ENCODE measurements at regions not wholly inside any gene's neighbourhood (a gene's known extent, or its start where the extent isn't known, plus 50 kb on each side); places are given as distances from the start of the nearest gene placed in this dataset.

GRCh38 chr3:72475258-72476138 lies 372.7 kb downstream of the SHQ1 start:
- H3K4me2 ChIP-seq (ENCODE audit: insufficient read depth, low read length): no peak overlapping the region
- H3K9me3 ChIP-seq (replicated peaks; ENCODE audit: control insufficient read depth, insufficient read depth, low read length): no peaks in the 10 kb centered on the region
- no peak overlapping the region for H3K9ac ChIP-seq (replicated peaks; ENCODE audit: extremely low read depth, insufficient read depth, low read length)
- no peaks in the 10 kb centered on the region for H3K9me1 ChIP-seq (replicated peaks; ENCODE audit: control insufficient read depth, extremely low read depth, insufficient read depth, low read length)
- H3K27me3 ChIP-seq (ENCODE audit: control insufficient read depth in 2 of 2, insufficient read depth in 2 of 2, low read length in 2 of 2): peaks cover 0 to 12% of the 10 kb centered on the region in 2 experiments
- POLR2A ChIA-PET: no interaction called here
- no peak overlapping the region for H2AFZ ChIP-seq (ENCODE audit: low read depth, low read length)
- H3K27ac ChIP-seq (ENCODE audit: insufficient read depth, low read depth, low read length): no peak overlapping the region
- H3K4me3 ChIP-seq (replicated peaks in 1 of 3; ENCODE audit: insufficient read depth in 1 of 3, low read depth in 1 of 3, low read length in 3 of 3): no peak overlapping the region
- TF ChIP-seq MAX (IDR thresholded peaks at IDR 0.05; ENCODE audit: insufficient read depth, insufficient read length) (no peak), FOS (IDR thresholded peaks at IDR 0.05; ENCODE audit: borderline replicate concordance, insufficient read depth, low read length) (no peak), POLR2A (IDR thresholded peaks at IDR 0.05; ENCODE audit: low read depth, low read length) (no peak), EZH2 (IDR thresholded peaks at IDR 0.05; ENCODE audit: borderline replicate concordance, low read depth, low read length, severe bottlenecking) (no peak), JUN (IDR thresholded peaks at IDR 0.05; ENCODE audit: borderline replicate concordance, insufficient read depth, insufficient read length, low read depth) (no peak), CTCF (IDR thresholded peaks at IDR 0.05; ENCODE audit: extremely low read depth in 1 of 2, insufficient read depth in 1 of 2, low read depth in 1 of 2, low read length in 2 of 2) (no peak), MYC (IDR thresholded peaks at IDR 0.05; ENCODE audit: low read depth, low read length) (no peak)
- H3K4me1 ChIP-seq (ENCODE audit: control insufficient read depth, extremely low read depth, insufficient read depth, low read length): no peaks in the 10 kb centered on the region
- no peaks in the 10 kb centered on the region for H4K20me1 ChIP-seq (replicated peaks; ENCODE audit: control insufficient read depth, extremely low read depth, insufficient read depth, low read length)
- dilution Hi-C loops (cut with MboI; ENCODE audit: extremely low pct_ligation_motif_present, low sequenced_read_pairs): no loop called here
- intact Hi-C loops (cut with micrococcal nuclease): no loop called here
- H3K79me2 ChIP-seq (ENCODE audit: control insufficient read depth, insufficient read depth, low read length): no peaks in the 10 kb centered on the region
- BruUV-seq (replicated peaks): no TSS peak
- no peak for FAIRE-seq
- no peak for DNase-seq (ENCODE audit: low read depth, low spot score)
- H3K36me3 ChIP-seq (ENCODE audit: control insufficient read depth in 2 of 2, extremely low read depth in 1 of 2, insufficient read depth in 2 of 2, low read length in 2 of 2): no peaks in the 10 kb centered on the region
- CTCF ChIA-PET: no interaction called here

All from endothelial cell of umbilical vein (primary cell).